ENCODE measurements at regions not wholly inside any gene's neighbourhood (a gene's known extent, or its start where the extent isn't known, plus 50 kb on each side); places are given as distances from the start of the nearest gene placed in this dataset.

DNA sequence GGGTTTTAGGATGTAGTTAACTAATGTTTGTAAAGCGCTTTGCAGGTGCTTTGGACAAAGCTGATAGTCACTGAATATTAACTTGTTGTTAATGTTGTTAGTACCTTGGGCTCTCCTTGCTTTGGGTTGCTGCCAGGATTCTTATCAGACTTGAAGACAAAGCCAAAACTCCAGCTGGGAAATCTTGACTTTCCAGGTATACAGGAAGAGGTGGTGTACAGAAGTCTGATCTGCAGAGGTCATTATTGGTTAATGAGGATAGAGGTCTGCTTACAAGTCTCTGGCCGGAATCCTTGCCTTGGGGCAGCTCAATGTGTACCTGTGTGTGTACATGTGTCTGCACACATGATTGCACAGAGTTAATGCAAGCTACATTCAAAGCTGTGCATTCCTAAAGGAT lies 96.0 kb upstream of the POU3F1 start:
- no peak for TF ChIP-seq FOXM1 (IDR thresholded peaks at IDR 0.05; ENCODE audit: low read depth)
- TF ChIP-seq FOXM1 (CRISPR knock-in tag; IDR thresholded peaks at IDR 0.05; ENCODE audit: low read depth): no peak
- no peak for TF ChIP-seq SIN3A (IDR thresholded peaks at IDR 0.05; ENCODE audit: borderline replicate concordance in 2 of 2, control insufficient read depth in 1 of 2, low read depth in 2 of 2, low read length in 2 of 2)
- TF ChIP-seq ZNF316 (IDR thresholded peaks at IDR 0.05): no peak
- TF ChIP-seq GABPA (tag; conservative IDR thresholded peaks at IDR 0.05; ENCODE audit: low read depth): no peak
- TF ChIP-seq, protein P1, sequence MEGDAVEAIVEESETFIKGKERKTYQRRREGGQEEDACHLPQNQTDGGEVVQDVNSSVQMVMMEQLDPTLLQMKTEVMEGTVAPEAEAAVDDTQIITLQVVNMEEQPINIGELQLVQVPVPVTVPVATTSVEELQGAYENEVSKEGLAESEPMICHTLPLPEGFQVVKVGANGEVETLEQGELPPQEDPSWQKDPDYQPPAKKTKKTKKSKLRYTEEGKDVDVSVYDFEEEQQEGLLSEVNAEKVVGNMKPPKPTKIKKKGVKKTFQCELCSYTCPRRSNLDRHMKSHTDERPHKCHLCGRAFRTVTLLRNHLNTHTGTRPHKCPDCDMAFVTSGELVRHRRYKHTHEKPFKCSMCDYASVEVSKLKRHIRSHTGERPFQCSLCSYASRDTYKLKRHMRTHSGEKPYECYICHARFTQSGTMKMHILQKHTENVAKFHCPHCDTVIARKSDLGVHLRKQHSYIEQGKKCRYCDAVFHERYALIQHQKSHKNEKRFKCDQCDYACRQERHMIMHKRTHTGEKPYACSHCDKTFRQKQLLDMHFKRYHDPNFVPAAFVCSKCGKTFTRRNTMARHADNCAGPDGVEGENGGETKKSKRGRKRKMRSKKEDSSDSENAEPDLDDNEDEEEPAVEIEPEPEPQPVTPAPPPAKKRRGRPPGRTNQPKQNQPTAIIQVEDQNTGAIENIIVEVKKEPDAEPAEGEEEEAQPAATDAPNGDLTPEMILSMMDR (IDR thresholded peaks at IDR 0.05 in 2 of 3, conservative IDR thresholded peaks at IDR 0.05 in 1 of 3; ENCODE audit: insufficient read depth in 2 of 3, low read depth in 1 of 3, low read length in 3 of 3): no peak
- no peak for TF ChIP-seq RBFOX2 (IDR thresholded peaks at IDR 0.05; ENCODE audit: low read depth, low read length)
- TF ChIP-seq ZNF124 (CRISPR knock-in tag; IDR thresholded peaks at IDR 0.05): no peak
- no peak for TF ChIP-seq EZH2 (IDR thresholded peaks at IDR 0.05; ENCODE audit: borderline replicate concordance, low read depth, low read length)
- no peak for TF ChIP-seq SMAD2 (IDR thresholded peaks at IDR 0.05; ENCODE audit: low read depth, low read length)
- no peak for TF ChIP-seq NEUROD1 (IDR thresholded peaks at IDR 0.05; ENCODE audit: borderline replicate concordance, low read depth, low read length, partially characterized antibody)

Data from K562 (cell line).